Suppressor macrophage treated with lipopolysaccharide for 1 hour (primary cell): ENCODE measurements at regions not wholly inside any gene's neighbourhood (a gene's known extent, or its start where the extent isn't known, plus 50 kb on each side); places are given as distances from the start of the nearest gene placed in this dataset.

Source experiments
- DNase-seq, 3 donors: peaks; one replicate each; pipeline ENCODE4 v3.0.0-alpha.2; 2020 to 2022

- no peak for DNase-seq
Measured at GRCh38 chr3:94520364-94520763, 457.5 kb downstream of the NSUN3 start.

- no peak for DNase-seq
Measured at GRCh38 chr3:94522488-94522887, 459.6 kb downstream of the NSUN3 start.

- no peak for DNase-seq
Measured at GRCh38 chr3:94524102-94524919, 461.4 kb downstream of the NSUN3 start.

- DNase-seq, result no peak
Measured at GRCh38 chr3:94525043-94525442, 462.2 kb downstream of the NSUN3 start.

- no peak for DNase-seq
Measured at GRCh38 chr3:94529816-94530215, 467.0 kb downstream of the NSUN3 start.

- DNase-seq, result no peak
Measured at GRCh38 chr3:94532951-94533350, 470.1 kb downstream of the NSUN3 start.

GRCh38 chr3:94539937-94540336, 477.1 kb downstream of the NSUN3 start:
- DNase-seq, result no peak

GRCh38 chr3:94543161-94543560, 480.3 kb downstream of the NSUN3 start:
- DNase-seq, result no peak

GRCh38 chr3:94544131-94544789, 481.4 kb downstream of the NSUN3 start:
- no peak for DNase-seq

GRCh38 chr3:94548581-94549316, 485.9 kb downstream of the NSUN3 start:
- DNase-seq, result no peak

GRCh38 chr3:94561094-94561493, 498.2 kb downstream of the NSUN3 start:
- no peak for DNase-seq

GRCh38 chr3:94564247-94564646, 501.4 kb downstream of the NSUN3 start:
- DNase-seq, result no peak

- DNase-seq, result no peak
Measured at GRCh38 chr3:94568041-94568440, 505.2 kb downstream of the NSUN3 start.

- DNase-seq, result no peak
Measured at GRCh38 chr3:94573337-94573736, 510.5 kb downstream of the NSUN3 start.

GRCh38 chr3:94587291-94587690, 524.4 kb downstream of the NSUN3 start:
- DNase-seq, result no peak

- no peak for DNase-seq
Measured at GRCh38 chr3:94593526-94594150, 530.8 kb downstream of the NSUN3 start.

GRCh38 chr3:94596141-94596540, 533.3 kb downstream of the NSUN3 start:
- no peak for DNase-seq

- DNase-seq, result no peak
Measured at GRCh38 chr3:94596887-94597566, 534.2 kb downstream of the NSUN3 start.

GRCh38 chr3:94607778-94608177, 544.9 kb downstream of the NSUN3 start:
- no peak for DNase-seq

- DNase-seq, result no peak
Measured at GRCh38 chr3:94609908-94610307, 547.0 kb downstream of the NSUN3 start.

- no peak for DNase-seq
Measured at GRCh38 chr3:94611596-94611995, 548.7 kb downstream of the NSUN3 start.

GRCh38 chr3:94612631-94613030, 549.8 kb downstream of the NSUN3 start:
- DNase-seq, result no peak

- DNase-seq, result no peak
Measured at GRCh38 chr3:94614192-94614591, 551.3 kb downstream of the NSUN3 start.
